ENCODE measurements at regions not wholly inside any gene's neighbourhood (a gene's known extent, or its start where the extent isn't known, plus 50 kb on each side); places are given as distances from the start of the nearest gene placed in this dataset.

DNA sequence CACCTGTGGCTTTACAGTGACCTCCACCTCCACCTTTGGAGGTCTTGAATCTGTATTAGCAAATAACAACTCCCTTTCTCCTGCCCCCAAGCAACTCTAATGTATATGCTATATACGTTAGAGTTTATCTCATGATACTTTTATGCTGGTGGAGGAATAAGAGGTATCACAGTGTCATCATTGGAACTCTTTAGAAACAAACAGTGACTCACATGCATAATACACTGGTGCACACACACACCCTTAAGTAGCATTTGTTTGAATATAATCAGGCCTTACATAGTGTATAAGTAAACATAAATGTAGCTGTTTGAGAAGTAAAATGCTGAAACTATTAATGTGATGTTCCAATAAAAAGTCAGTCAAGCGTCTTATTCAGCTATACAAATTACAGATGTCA is 280.2 kb upstream of the C2CD4B start:
- DNase-seq (no peak), ATAC-seq (no peak)
- no peak overlapping the region for H3K27ac ChIP-seq
- intact Hi-C loops (cut with DNase I), result no loop called here
- no peak overlapping the region for H3K4me3 ChIP-seq
- H3K36me3 ChIP-seq (replicated peaks in 1 of 2; ENCODE audit: insufficient read depth in 1 of 2, low read depth in 2 of 2), result no peaks in the 10 kb centered on the region
- H3K9me3 ChIP-seq, result no peaks in the 10 kb centered on the region
- TF ChIP-seq POLR2A (IDR thresholded peaks at IDR 0.05), result no peak
- no peak for TF ChIP-seq CTCF (IDR thresholded peaks at IDR 0.05)
- H3K27me3 ChIP-seq, result no peaks in the 10 kb centered on the region
- H3K4me1 ChIP-seq, result no peaks in the 10 kb centered on the region
- WGBS, 2 donors, result 89 to 98% methylated on average over 2 of the region's 2 CpGs

DNA sequence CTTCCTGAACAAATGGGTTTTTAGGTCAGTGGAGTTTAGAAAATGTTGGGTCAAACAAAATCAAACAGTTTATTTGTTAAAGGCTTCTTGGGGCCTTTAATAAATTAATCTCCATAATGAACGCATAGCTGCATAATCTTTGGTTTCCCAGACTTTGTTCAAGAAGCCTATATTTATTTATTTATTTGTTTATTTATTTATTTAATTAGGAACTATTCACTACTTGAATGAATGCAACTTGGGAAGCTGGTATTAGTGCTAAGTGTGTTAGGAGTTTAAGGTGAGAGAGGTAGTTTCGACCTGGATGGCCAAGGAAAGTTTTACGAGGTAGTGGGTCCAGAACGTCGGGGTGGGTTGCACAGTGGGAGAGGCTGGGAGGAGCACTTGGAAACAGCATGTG is 281.9 kb upstream of the C2CD4B start:
- intact Hi-C loops (cut with DNase I), result no loop called here
- WGBS, 2 donors, result 92 to 93% methylated on average over 5 of the region's 5 CpGs
- TF ChIP-seq CTCF (IDR thresholded peaks at IDR 0.05), result no peak
- no peak for TF ChIP-seq POLR2A (IDR thresholded peaks at IDR 0.05)

DNA sequence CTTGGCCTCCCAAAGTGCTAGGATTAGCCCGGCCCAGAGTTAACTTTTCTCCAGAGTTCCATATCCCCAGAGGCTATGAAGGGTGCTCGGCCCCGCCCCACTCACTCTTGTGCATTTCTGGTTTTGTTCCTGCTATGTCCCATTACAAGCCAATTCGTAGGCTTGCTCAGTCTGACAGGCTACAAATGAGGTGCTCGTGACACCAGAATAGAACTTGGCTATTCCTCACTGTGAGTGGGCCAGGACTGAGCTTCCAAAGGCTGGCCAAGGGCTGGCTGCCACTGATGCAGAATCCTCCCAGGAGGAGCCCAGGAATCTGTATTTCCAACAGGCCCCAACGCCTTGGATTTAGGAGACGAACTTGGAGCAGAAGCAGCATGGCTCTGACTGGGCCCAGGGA is 282.7 kb upstream of the C2CD4B start:
- 91 to 96% methylated on average over 6 to 7 of the region's 7 CpGs for WGBS, 2 donors
- Histone ChIP-seq H3K36me3 (replicated peaks in 1 of 2; ENCODE audit: insufficient read depth in 1 of 2, low read depth in 2 of 2) (no peaks in the 10 kb centered on the region), H3K4me3 (no peak overlapping the region), H3K27me3 (no peaks in the 10 kb centered on the region), H3K4me1 (no peaks in the 10 kb centered on the region), H3K9me3 (no peaks in the 10 kb centered on the region), H3K27ac (no peak overlapping the region)
- DNase-seq, result no peak
- intact Hi-C loops (cut with DNase I), result no loop called here
- no peak for TF ChIP-seq POLR2A (IDR thresholded peaks at IDR 0.05)
- TF ChIP-seq CTCF (IDR thresholded peaks at IDR 0.05), result no peak
- ATAC-seq, result no peak

More for the DNA sequence above, 281.9 kb upstream of the C2CD4B start:
- H3K9me3 ChIP-seq, result no peaks in the 10 kb centered on the region
- DNase-seq (no peak), ATAC-seq (no peak)
- no peaks in the 10 kb centered on the region for H3K4me1 ChIP-seq
- no peak overlapping the region for H3K4me3 ChIP-seq
- no peak overlapping the region for H3K27ac ChIP-seq
- H3K36me3 ChIP-seq (replicated peaks in 1 of 2; ENCODE audit: insufficient read depth in 1 of 2, low read depth in 2 of 2), result no peaks in the 10 kb centered on the region
- no peaks in the 10 kb centered on the region for H3K27me3 ChIP-seq

DNA sequence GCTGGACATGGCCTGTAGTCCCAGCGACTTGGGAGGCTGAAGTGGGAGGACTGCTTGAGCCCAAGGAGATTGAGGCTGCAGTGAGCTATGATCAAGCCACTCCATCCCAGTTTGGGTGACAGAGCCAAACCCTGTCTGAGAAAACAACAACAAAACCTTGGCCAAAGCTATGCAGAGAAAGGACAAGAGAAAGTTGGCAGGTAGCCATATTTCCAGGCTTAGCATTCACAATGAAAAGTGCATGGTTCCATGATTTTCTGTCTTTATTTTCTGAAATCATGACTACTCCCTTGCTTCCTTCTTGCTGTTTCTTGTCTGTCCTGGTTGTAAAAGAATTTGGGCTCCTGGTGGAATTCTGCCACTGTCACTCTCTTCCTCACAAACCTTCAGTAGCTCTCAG is 284.6 kb upstream of the C2CD4B start:
- WGBS, 2 donors, result 88 to 100% methylated on average over 1 of the region's 1 CpG
- no peaks in the 10 kb centered on the region for H3K36me3 ChIP-seq (replicated peaks in 1 of 2; ENCODE audit: insufficient read depth in 1 of 2, low read depth in 2 of 2)
- no peak overlapping the region for H3K4me3 ChIP-seq
- H3K27me3 ChIP-seq, result no peaks in the 10 kb centered on the region
- intact Hi-C loops (cut with DNase I), result no loop called here
- no peak overlapping the region for H3K27ac ChIP-seq
- DNase-seq (no peak), ATAC-seq (no peak)
- H3K9me3 ChIP-seq, result no peaks in the 10 kb centered on the region
- no peak for TF ChIP-seq CTCF (IDR thresholded peaks at IDR 0.05)
- no peak for TF ChIP-seq POLR2A (IDR thresholded peaks at IDR 0.05)
- H3K4me1 ChIP-seq, result no peaks in the 10 kb centered on the region

GRCh38 chr15:62450061-62450460 is 285.0 kb upstream of the C2CD4B start:
- intact Hi-C loops (cut with DNase I), result no loop called here
- Histone ChIP-seq H3K4me3 (no peak overlapping the region), H3K9me3 (no peaks in the 10 kb centered on the region), H3K27ac (no peak overlapping the region), H3K4me1 (no peaks in the 10 kb centered on the region), H3K36me3 (replicated peaks in 1 of 2; ENCODE audit: insufficient read depth in 1 of 2, low read depth in 2 of 2) (no peaks in the 10 kb centered on the region), H3K27me3 (no peaks in the 10 kb centered on the region)
- TF ChIP-seq CTCF (IDR thresholded peaks at IDR 0.05) (no peak), POLR2A (IDR thresholded peaks at IDR 0.05) (no peak)
- ATAC-seq (no peak), DNase-seq (no peak)
- WGBS, 2 donors, result 90 to 92% methylated on average over 10 of the region's 10 CpGs

Data from body of pancreas (tissue), 4 donors.